Activated CD4-positive, alpha-beta T cell treated with anti-CD3 and anti-CD28 coated beads, Interleukin-2, Interleukin-6, amounts not matched to agents 100 ng/mL and 50 ng/mL, durations not matched to agents 16 hours and 8 hours (primary cell): ENCODE measurements at regions not wholly inside any gene's neighbourhood (a gene's known extent, or its start where the extent isn't known, plus 50 kb on each side); places are given as distances from the start of the nearest gene placed in this dataset.
"Not testable (repeated sequence)": the region's sequence is repeated elsewhere in the genome, so short reads cannot be mapped to it uniquely, and the experiment has no call there.

Source experiments
- DNase-seq: peaks from one replicate; pipeline ENCODE4 v3.0.0-alpha.2; 2020

GRCh38 chr14:45970621-45971020, 681.0 kb downstream of the RPL10L start:
- no peak for DNase-seq

GRCh38 chr14:45968037-45968436, 683.5 kb downstream of the RPL10L start:
- DNase-seq: no peak

- no peak for DNase-seq
Observed at GRCh38 chr14:45949479-45949878, 696.5 kb upstream of the MIS18BP1 start.

- no peak for DNase-seq
Observed at GRCh38 chr14:45947830-45948229, 694.8 kb upstream of the MIS18BP1 start.

- DNase-seq: no peak
Observed at GRCh38 chr14:45946251-45946650, 693.2 kb upstream of the MIS18BP1 start.

- no peak for DNase-seq
Observed at GRCh38 chr14:45940318-45940717, 687.3 kb upstream of the MIS18BP1 start.

- DNase-seq: no peak
Observed at GRCh38 chr14:45939572-45939971, 686.6 kb upstream of the MIS18BP1 start.

GRCh38 chr14:45919995-45920394, 667.0 kb upstream of the MIS18BP1 start:
- DNase-seq: not testable (repeated sequence)

- DNase-seq: no peak
Observed at GRCh38 chr14:45916340-45916953, 663.4 kb upstream of the MIS18BP1 start.

- no peak for DNase-seq
Observed at GRCh38 chr14:45907782-45908181, 654.8 kb upstream of the MIS18BP1 start.

GRCh38 chr14:45906257-45906656, 653.3 kb upstream of the MIS18BP1 start:
- DNase-seq: peak; percentile 0

- DNase-seq: no peak
Observed at GRCh38 chr14:45905672-45906071, 652.7 kb upstream of the MIS18BP1 start.

GRCh38 chr14:45904314-45904713, 651.3 kb upstream of the MIS18BP1 start:
- no peak for DNase-seq

GRCh38 chr14:45902241-45902640, 649.2 kb upstream of the MIS18BP1 start:
- no peak for DNase-seq

- DNase-seq: no peak
Observed at GRCh38 chr14:45897439-45897838, 644.4 kb upstream of the MIS18BP1 start.

GRCh38 chr14:45893127-45893526, 640.1 kb upstream of the MIS18BP1 start:
- no peak for DNase-seq

- no peak for DNase-seq
Observed at GRCh38 chr14:45891417-45892080, 638.5 kb upstream of the MIS18BP1 start.

GRCh38 chr14:45888766-45889285, 635.8 kb upstream of the MIS18BP1 start:
- not testable (repeated sequence) for DNase-seq

- DNase-seq: no peak
Observed at GRCh38 chr14:45877981-45878380, 625.0 kb upstream of the MIS18BP1 start.

- no peak for DNase-seq
Observed at GRCh38 chr14:45868863-45869262, 615.9 kb upstream of the MIS18BP1 start.

- no peak for DNase-seq
Observed at GRCh38 chr14:45868377-45868776, 615.4 kb upstream of the MIS18BP1 start.

GRCh38 chr14:45867046-45867894, 614.3 kb upstream of the MIS18BP1 start:
- DNase-seq: no peak

GRCh38 chr14:45838597-45838996, 585.6 kb upstream of the MIS18BP1 start:
- no peak for DNase-seq

GRCh38 chr14:45819107-45819506, 566.1 kb upstream of the MIS18BP1 start:
- no peak for DNase-seq
